ENCODE measurements at regions not wholly inside any gene's neighbourhood (a gene's known extent, or its start where the extent isn't known, plus 50 kb on each side); places are given as distances from the start of the nearest gene placed in this dataset.
"Not testable (repeated sequence)": the region's sequence is repeated elsewhere in the genome, so short reads cannot be mapped to it uniquely, and the experiment has no call there.

DNA sequence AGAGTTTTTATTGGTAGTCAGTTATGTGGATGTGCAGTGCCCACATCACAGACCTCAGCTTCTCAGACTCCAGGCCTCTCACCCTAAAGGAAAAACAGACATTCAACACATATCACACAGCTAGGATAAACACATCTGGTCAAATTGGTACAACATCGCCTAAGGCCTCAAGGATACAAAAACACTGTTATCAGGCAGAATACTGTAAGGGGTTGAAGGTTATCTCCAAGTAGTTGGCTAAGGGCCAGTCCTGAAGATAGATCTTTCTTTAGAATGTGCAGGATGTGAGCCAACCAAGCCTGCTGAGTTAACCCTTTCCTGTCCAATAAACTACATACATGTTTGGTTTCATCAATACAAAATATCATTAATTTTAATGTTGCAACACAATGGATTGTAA lies 308.4 kb upstream of the GJE1 start:
- TF ChIP-seq CTCF (IDR thresholded peaks at IDR 0.05; ENCODE audit: insufficient read depth, low read depth, low read length, missing control alignments) = no peak
- DNase-seq (ENCODE audit: low read depth) = no peak
- H3K4me3 ChIP-seq (ENCODE audit: low read depth, low read length) = no peak overlapping the region

- H3K4me3 ChIP-seq (ENCODE audit: low read depth, low read length) = not testable (repeated sequence)
Measured at GRCh38 chr6:141815039-141815438, 317.7 kb upstream of the GJE1 start.

GRCh38 chr6:141809901-141810300 lies 322.8 kb upstream of the GJE1 start:
- no peak for DNase-seq (ENCODE audit: low read depth)
- no peak for TF ChIP-seq CTCF (IDR thresholded peaks at IDR 0.05; ENCODE audit: insufficient read depth, low read depth, low read length, missing control alignments)

More at GRCh38 chr6:141815039-141815438, 317.7 kb upstream of the GJE1 start:
- not testable (repeated sequence) for DNase-seq (ENCODE audit: low read depth)

DNA sequence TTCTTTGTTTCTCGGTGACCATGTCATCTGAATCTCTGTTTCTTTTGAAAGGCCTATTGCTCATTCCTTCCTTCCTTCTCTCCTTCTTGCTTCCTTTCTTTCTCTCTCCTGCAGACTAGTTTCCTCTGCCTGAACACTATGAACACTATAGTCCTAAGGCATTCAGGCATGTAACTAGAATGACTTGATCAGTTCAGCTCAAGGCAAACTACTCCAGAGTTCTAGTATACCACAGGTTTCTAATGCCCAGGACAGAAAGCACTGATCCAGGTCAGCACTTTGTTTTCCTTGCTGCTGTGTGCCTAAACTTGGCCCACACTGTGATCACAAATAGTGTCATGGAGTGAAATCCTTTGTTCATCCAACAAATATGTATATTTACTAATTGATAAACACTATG lies 324.1 kb upstream of the GJE1 start:
- TF ChIP-seq CTCF (IDR thresholded peaks at IDR 0.05; ENCODE audit: insufficient read depth, low read depth, low read length, missing control alignments) = no peak
- DNase-seq (ENCODE audit: low read depth) = no peak
- no peak overlapping the region for H3K4me3 ChIP-seq (ENCODE audit: low read depth, low read length)

More at GRCh38 chr6:141809901-141810300, 322.8 kb upstream of the GJE1 start:
- no peak overlapping the region for H3K4me3 ChIP-seq (ENCODE audit: low read depth, low read length)

DNA sequence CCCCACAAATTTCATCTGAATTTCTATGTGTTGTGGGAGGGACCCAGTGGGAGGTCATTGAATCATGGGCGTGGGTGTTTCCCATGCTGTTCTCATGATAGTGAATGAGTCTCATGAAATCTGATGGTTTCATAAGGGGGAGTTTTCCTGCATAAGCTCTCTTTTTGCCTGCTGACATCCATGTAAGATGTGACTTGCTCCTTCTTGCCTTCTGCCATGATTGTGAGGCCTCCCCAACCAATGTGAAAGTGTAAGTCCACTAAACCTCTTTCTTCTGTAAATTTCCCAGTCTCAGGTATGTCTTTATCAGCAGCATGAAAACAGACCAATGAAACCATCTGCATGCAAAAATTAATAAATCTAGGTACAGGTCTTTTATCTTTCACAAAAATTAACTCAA lies 331.8 kb upstream of the GJE1 start:
- H3K4me3 ChIP-seq (ENCODE audit: low read depth, low read length); DNase-seq (ENCODE audit: low read depth): not testable (repeated sequence)

GRCh38 chr6:141790921-141791320 lies 341.8 kb upstream of the GJE1 start:
- no peak for TF ChIP-seq CTCF (IDR thresholded peaks at IDR 0.05; ENCODE audit: insufficient read depth, low read depth, low read length, missing control alignments)

DNA sequence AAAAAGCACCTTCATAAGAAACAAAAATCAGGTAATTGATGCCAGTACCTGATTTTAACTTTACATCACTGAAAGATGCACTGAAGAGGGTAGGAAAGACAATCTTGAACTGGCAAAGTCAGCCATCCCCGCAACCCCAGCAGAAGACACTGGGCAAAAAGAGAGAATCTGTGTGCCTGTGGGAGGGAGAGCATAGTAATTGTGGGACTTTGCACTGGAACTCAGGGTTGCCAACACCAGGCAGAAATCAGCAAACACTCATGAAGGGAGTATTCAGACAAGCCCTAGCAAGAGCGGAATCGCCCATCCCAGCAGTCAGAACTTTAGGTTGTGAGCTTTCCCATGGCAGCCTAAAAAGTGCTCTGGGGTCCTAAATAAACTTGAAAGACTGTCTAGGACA lies 344.6 kb upstream of the GJE1 start:
- H3K4me3 ChIP-seq (ENCODE audit: low read depth, low read length) = no peak overlapping the region
- no peak for DNase-seq (ENCODE audit: low read depth)
- no peak for TF ChIP-seq CTCF (IDR thresholded peaks at IDR 0.05; ENCODE audit: insufficient read depth, low read depth, low read length, missing control alignments)

More at GRCh38 chr6:141790921-141791320, 341.8 kb upstream of the GJE1 start:
- DNase-seq (ENCODE audit: low read depth) = no peak
- no peak overlapping the region for H3K4me3 ChIP-seq (ENCODE audit: low read depth, low read length)

GRCh38 chr6:141783585-141783984 lies 349.1 kb upstream of the GJE1 start:
- no peak for TF ChIP-seq CTCF (IDR thresholded peaks at IDR 0.05; ENCODE audit: insufficient read depth, low read depth, low read length, missing control alignments)
- DNase-seq (ENCODE audit: low read depth) = no peak
- H3K4me3 ChIP-seq (ENCODE audit: low read depth, low read length) = no peak overlapping the region

Measured in GM12865 (cell line).